ENCODE measurements at regions not wholly inside any gene's neighbourhood (a gene's known extent, or its start where the extent isn't known, plus 50 kb on each side); places are given as distances from the start of the nearest gene placed in this dataset.

DNA sequence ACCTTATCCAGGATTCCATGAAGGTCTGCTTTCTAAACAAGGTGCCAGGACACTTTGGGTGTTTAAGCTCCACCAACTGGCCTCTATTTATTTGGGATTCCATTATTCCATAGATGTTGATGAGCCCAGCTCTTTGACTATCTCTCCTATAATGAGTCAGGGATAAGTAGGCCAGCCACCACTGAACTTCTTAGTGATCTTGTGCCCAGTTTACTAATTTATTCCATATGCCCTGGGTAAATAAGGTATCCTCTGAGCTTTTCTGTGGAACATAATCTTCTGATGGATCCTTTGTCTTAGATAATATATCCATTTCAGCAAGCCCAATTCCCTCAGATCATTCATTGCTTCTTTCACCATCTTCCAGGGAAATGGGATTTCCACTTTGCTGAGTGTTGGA, 535.0 kb downstream of the FOXG1 start:
- no peak for DNase-seq

DNA sequence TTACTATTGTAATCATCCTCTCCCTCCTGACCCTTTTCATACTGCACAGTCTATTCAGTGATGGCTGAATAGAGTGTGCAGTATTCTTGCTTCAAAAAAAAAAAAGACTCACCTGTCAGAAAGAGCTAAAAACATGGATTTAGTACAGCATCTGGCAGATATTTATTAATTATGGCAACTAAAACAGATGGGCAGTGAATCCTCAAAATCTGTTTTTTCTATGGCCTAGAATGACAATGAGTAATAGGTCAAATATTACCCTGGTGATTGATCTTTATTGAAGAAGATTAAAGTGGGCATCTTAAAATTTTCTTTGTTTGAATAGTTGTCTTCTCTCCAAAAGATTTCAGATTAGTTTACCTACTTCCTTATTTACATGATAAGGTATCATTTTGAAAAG, 543.6 kb downstream of the FOXG1 start:
- DNase-seq = no peak

DNA sequence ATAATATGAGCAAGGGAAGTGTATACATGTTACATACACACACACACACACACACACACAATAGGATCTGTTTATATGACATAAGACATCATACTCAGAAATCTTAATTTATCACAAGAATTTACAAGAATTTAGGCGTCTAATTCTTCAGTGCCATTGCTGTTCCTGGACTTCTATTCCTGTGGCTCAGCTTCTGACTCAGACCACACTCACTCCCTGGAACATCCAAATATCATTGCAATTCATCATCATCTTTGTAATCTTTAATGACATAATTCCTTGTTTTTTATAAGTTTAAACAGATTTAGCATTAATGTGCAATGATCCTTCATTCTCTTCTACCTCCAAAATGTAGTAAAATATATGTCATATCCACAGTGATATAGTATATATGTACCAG, 544.2 kb downstream of the FOXG1 start:
- DNase-seq = peak; percentile 2

- no peak for DNase-seq
Measured at GRCh38 chr14:29311983-29312382, 545.4 kb downstream of the FOXG1 start.

DNA sequence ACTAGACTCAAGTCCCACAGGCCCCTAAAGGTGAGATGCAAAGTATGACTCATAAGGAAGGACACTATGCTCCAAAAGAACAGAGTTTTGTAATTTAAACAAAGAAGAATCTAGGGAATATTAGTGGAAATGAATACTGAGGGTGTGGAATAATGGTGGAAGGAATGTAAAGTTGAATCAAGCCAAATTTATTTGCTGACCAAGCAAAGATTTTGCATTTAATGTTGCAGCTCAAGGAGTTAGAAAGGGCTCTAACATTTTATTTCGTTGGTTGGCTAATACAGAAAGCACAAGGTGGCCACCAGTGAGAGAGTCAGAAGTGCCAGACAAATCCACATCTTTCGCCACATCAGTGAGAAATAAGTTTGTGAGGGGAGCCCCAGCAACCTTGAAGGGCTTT, 550.3 kb downstream of the FOXG1 start:
- no peak for DNase-seq

GRCh38 chr14:29317423-29317822, 550.8 kb downstream of the FOXG1 start:
- DNase-seq = no peak

DNA sequence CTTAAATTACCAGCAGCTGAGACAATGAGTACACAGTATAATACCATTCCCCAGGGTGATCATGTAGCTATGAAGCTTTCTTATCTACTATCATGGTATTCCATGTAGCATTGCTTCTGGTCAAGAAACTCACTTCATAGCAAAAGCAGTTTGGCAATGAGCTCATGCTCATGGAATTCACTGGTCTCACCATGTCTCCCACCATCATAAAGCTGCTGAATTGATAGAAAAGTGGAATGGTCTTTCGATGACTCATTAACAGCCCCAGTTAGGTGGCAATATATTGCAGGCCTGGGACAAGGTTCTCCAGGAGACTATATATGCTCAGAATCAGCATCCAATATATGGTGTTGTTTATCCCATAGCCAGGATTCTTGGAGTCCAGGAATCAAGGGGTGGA, 553.7 kb downstream of the FOXG1 start:
- DNase-seq = peak; percentile 38

DNA sequence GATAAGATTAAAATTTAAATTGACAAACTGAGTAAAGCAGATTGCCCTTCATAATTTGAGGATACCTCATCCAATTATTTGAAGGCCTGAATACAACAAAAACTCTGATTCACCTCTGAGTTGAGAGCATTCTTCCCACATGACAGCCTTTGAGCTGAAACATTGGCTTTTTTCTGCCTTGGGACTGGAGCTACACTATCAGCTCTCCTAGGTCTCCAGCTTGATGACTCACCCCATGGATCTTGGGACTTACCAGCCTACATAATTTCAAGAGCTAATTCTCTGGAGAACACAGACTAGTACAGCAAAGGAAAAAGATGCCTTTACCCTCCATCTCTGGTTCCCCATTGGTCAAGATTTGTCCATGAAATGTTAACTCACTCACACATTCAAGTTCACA, 555.1 kb downstream of the FOXG1 start:
- peak; percentile 29 for DNase-seq

- no peak for DNase-seq
Measured at GRCh38 chr14:29339494-29340172, 573.0 kb downstream of the FOXG1 start.

DNA sequence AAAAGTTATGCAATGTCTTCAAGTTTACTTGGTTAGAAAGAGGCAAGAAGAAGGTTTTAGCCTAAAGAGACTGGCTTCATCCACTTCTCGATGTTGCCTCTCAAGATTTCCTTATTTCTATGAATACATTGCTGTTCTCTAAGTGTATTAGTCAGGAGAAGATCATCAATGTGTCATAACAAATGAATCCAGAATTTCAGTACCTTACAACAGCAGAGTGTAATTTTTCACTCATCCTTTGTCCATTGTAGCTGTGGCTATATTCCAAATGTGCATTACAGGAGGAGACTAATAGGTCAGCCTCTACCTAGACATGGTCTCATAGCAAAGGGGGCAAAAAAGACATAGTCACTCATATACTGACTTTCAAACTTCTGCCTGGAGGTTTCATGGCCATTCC, 579.1 kb downstream of the PRKD1 start:
- DNase-seq = no peak

DNA sequence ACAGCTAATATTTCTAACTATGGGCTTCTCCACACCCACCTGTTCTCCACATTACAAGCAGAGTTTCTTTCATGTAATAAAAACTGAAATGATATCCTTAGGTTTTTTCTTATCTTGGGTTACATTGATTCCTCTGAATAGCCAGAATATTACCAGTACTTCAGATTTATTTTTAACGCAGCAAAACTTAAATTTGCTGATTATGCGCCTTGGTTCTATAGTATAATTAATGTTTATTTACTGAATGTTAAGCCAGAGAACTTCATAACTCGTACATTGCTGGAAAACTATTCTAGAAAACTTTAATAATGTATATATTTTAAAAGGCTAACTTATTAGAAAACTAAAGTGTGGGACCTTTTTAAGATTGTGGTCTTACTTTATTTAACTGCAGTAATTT, 577.2 kb downstream of the PRKD1 start:
- DNase-seq = no peak

DNA sequence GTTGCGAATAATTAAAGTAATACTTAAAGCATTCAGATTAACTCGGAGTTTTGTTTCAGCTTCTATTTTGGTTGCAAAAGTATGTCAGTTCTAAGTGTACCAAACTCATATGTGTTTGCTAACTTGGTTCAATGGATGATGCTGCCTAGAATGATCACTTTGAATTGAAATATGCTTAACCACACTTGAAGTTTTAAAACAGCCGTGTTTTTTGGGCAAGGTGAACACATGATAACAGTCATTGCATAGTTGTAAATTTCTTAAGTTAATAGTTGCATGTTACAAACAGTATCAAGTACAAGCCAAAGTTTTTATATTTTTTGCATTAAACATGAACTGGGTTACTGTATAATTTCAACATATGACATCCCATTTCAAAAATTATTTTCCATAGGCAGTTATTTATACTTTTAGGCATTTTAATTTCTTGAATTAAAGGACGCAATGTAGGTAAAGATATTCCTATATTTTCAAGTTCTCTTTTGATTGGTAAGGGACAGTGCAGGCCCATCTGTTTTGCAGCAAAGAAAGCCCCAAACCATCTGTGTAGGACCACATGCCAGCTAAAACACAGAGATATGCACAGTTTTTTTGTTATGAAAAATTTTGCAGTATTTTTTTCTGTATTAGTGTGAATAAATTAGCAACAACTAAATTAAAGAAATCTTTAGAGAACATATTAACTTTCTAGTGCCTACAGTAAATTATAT, 575.5 kb downstream of the PRKD1 start:
- no peak for DNase-seq

DNA sequence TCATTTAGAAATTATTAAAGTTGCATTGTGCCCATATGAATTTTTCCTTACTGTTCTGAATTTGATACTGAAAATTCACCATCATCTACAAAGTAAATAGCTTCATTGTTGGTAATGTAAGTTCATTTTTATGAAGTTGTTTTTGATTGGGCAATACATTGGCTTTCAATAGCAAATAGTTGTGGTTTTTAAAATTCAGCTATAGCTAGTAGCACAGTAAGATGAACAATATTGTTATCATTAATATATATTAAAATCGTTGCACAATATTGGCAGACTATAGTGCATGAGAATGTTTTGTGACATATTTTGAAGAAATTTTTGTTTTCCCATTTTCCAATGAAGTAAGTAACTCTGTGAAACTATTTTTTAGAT, 575.0 kb downstream of the PRKD1 start:
- DNase-seq = no peak

GRCh38 chr14:29353513-29353912, 574.1 kb downstream of the PRKD1 start:
- DNase-seq = no peak

GRCh38 chr14:29354486-29354885, 573.2 kb downstream of the PRKD1 start:
- DNase-seq = no peak

DNA sequence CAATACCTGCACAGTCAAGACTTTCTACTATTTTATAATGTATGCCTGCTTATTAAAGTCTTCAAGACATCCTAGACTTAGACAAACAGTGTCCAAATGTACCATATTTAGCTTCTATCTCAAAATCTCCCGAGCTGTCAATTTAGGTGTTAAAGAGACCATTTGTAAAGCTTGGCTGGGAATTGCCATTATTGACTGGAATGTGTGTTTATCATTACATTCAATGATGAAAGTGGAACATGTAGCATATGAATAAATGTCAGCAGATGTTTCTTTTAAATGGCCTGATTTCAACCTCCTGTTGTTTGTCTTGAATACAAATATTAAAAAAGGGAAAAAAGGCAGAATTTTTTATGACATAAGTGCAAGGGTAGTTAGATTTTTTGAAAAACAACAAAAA, 572.3 kb downstream of the PRKD1 start:
- no peak for DNase-seq

- no peak for DNase-seq
Measured at GRCh38 chr14:29355846-29356245, 571.8 kb downstream of the PRKD1 start.

GRCh38 chr14:29360656-29361055, 567.0 kb downstream of the PRKD1 start:
- DNase-seq = no peak

GRCh38 chr14:29370024-29370423, 557.6 kb downstream of the PRKD1 start:
- DNase-seq = no peak

DNA sequence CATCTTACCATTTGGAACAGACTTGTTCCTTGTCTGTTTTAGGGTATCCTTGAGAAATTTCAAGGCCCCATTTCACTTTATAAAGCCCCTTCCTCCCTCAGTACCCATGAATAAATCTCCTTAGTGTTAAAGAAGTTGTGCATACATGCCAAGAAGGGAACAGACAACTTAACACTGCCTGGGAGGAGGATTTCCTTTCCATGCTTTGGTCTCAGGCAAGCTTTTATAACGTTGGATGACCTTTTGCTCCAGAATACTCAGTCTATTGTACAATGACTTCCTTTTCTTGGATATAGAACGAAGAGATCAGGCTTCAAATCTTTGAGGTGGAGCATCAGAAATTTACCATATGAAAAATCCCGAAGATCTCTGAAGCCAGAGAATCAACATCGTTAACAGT, 551.4 kb downstream of the PRKD1 start:
- no peak for DNase-seq

GRCh38 chr14:29380826-29381225, 546.8 kb downstream of the PRKD1 start:
- DNase-seq = no peak

- no peak for DNase-seq
Measured at GRCh38 chr14:29388571-29388970, 539.1 kb downstream of the PRKD1 start.

DNA sequence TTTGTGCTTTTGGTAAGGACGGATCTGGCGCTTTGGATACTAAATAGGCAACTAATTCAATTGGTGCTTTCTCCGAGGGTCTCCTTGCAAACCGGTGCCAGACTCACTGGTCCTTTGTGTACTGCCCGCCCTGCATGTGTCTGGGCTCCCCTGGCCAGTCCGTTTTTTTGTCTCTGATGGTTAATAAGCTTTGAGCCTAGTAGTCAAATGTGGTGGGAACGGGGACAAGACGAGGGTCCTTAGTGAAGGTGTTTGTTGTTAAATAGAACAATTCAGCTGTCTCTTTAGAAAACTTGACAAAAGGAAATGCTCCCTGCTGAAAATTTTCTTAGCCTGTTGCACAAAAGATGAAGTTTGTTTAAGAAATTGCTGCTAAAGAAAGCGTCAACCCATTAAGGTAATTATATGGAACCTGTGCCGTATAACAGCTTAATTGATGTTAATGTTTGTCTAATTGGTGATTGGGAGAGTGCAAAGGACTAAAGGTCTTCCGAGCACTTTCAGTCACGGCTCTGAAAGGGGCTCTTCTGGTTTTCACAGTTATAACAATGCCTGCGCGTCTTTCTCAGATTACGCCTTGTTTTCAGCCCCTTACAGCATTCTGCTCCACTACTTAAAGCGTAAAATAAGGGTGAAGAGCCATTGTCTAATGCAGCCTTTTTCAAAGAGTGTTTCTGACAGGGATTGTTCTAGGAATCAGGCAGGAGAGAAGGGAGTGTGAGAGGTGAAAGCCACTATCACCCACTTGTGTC, 537.4 kb downstream of the PRKD1 start:
- DNase-seq = no peak

DNA sequence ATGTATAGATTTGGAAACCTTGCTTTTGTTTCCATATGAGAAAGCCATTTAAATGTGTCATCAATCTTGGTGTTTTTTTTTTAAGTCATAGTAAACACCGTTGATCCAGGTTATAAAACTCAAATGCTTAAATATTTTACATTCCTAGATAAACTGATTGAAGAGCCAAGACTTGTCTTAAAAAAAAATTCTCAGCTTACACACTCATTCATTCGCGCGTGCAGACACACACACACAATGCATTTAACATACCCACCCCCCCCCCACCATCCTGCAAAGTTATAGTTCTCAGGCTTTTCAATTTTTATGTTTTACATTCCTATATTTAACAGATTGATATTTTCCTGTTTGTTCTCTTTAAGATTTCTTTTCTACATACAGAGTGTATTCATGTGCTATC, 536.4 kb downstream of the PRKD1 start:
- DNase-seq = no peak
